Upper lobe of right lung (tissue), 1 donor: ENCODE measurements at regions not wholly inside any gene's neighbourhood (a gene's known extent, or its start where the extent isn't known, plus 50 kb on each side); places are given as distances from the start of the nearest gene placed in this dataset.

Source experiments
- ATAC-seq: fragments of 200-7000 bp; cut with Tn5 transposase; one replicate; pipeline ENCODE4 v1.9.1; 2020; ENCODE audit warnings: mild to moderate bottlenecking, moderate library complexity
- DNase-seq: peaks from one replicate; pipeline ENCODE4 v3.0.0-alpha.2; 2020
- H3K27ac ChIP-seq: fragments of 200-600 bp; one replicate; pipeline ENCODE4 v1.8.0; 2022
- H3K27me3 ChIP-seq: fragments of 200-600 bp; one replicate; pipeline ENCODE4 v1.8.0; 2022; ENCODE audit warnings: mild to moderate bottlenecking
- H3K36me3 ChIP-seq: fragments of 200-600 bp; one replicate; pipeline ENCODE4 v1.8.0; 2022
- H3K4me1 ChIP-seq: fragments of 200-600 bp; one replicate; pipeline ENCODE4 v1.8.0; 2022
- H3K4me3 ChIP-seq: fragments of 200-600 bp; one replicate; pipeline ENCODE4 v1.8.0; 2022; ENCODE audit warnings: mild to moderate bottlenecking
- H3K9me3 ChIP-seq: fragments of 200-600 bp; one replicate; pipeline ENCODE4 v1.8.0; 2022
- CTCF ChIP-seq: fragments of 200-600 bp; IDR thresholded peaks from one replicate; pipeline ENCODE4 v1.8.0; 2022; ENCODE audit warnings: antibody characterized with exemption
- intact Hi-C: fragments of 100-400 bp; cut with DNase I; formaldehyde crosslinking; loops from one replicate; pipeline ENCODE4 v1.11.0; 2022
- donor health status: DM: no; HTN: yes; CAD: no; lungs with severe emphysema.

GRCh38 chr4:142917678-142918077, 71.6 kb upstream of the INPP4B start:
- intact Hi-C loops: no loop called here
- Histone ChIP-seq H3K27ac (no peak overlapping the region), H3K9me3 (no peaks in the 10 kb centered on the region), H3K36me3 (no peaks in the 10 kb centered on the region), H3K27me3 (no peaks in the 10 kb centered on the region), H3K4me1 (no peaks in the 10 kb centered on the region), H3K4me3 (no peak overlapping the region)
- no peak for TF ChIP-seq CTCF
- ATAC-seq (no peak), DNase-seq (no peak)

DNA sequence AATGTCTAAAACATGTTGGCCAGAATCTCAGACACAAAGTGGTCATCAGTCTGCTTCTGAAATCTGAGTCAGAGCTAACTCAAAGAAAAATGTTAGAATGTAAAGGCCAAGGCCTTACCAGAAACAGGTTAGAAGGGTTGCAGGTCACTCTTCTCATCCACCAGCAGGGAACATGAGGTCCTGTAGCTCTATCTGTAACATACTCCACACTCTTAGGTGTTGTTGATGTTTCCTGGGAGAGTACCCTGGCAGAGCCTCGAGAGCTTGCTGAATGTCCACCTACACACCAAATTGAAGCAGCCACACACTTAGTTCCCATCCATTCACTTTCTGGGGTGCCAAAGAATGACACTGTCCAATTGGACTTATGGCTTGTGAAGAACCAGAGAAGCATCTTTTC, 76.6 kb upstream of the INPP4B start:
- no peaks in the 10 kb centered on the region for H3K4me1 ChIP-seq
- intact Hi-C loops: no loop called here

GRCh38 chr4:142923619-142924018, 77.5 kb upstream of the INPP4B start:
- TF ChIP-seq CTCF: no peak
- no peaks in the 10 kb centered on the region for H3K27me3 ChIP-seq
- H3K36me3 ChIP-seq: no peaks in the 10 kb centered on the region
- H3K9me3 ChIP-seq: no peaks in the 10 kb centered on the region
- H3K4me1 ChIP-seq: no peaks in the 10 kb centered on the region
- DNase-seq (no peak), ATAC-seq (no peak)
- no peak overlapping the region for H3K27ac ChIP-seq
- intact Hi-C loops: no loop called here
- H3K4me3 ChIP-seq: no peak overlapping the region

More for the DNA sequence above, 76.6 kb upstream of the INPP4B start:
- Histone ChIP-seq H3K9me3 (no peaks in the 10 kb centered on the region), H3K36me3 (no peaks in the 10 kb centered on the region), H3K27ac (no peak overlapping the region), H3K4me3 (no peak overlapping the region), H3K27me3 (no peaks in the 10 kb centered on the region)
- DNase-seq (no peak), ATAC-seq (no peak)
- TF ChIP-seq CTCF: no peak

- H3K4me1 ChIP-seq: no peaks in the 10 kb centered on the region
- no peak for TF ChIP-seq CTCF
- H3K9me3 ChIP-seq: no peaks in the 10 kb centered on the region
- H3K27ac ChIP-seq: no peak overlapping the region
- no peaks in the 10 kb centered on the region for H3K27me3 ChIP-seq
- H3K36me3 ChIP-seq: no peaks in the 10 kb centered on the region
- intact Hi-C loops: no loop called here
- H3K4me3 ChIP-seq: no peak overlapping the region
- DNase-seq (no peak), ATAC-seq (no peak)
Observed at GRCh38 chr4:142925161-142925560, 79.1 kb upstream of the INPP4B start.

GRCh38 chr4:142927721-142928120, 81.6 kb upstream of the INPP4B start:
- Histone ChIP-seq H3K27ac (no peak overlapping the region), H3K27me3 (no peaks in the 10 kb centered on the region), H3K4me3 (no peak overlapping the region), H3K4me1 (no peaks in the 10 kb centered on the region), H3K9me3 (no peaks in the 10 kb centered on the region), H3K36me3 (no peaks in the 10 kb centered on the region)
- intact Hi-C loops: no loop called here
- ATAC-seq (no peak), DNase-seq (no peak)
- no peak for TF ChIP-seq CTCF

DNA sequence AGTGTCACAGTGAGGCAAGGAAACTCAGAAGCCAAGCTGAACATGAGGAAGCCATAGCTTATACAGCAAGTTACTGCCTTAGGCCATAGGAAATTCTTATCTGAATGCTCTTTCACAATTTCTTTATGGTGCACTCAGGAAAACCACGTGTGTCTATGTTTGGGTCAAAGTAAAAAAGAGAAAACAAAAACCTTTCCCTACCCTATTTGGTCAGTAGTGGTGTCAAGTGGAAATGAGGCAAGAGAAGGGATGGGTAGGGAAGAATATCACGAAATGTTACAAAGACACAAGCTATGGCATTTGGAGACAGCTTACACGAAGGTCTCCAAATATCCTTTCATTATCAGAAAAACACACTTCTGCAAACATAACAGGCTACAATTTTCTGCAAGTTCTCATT, 83.4 kb upstream of the INPP4B start:
- no peak for TF ChIP-seq CTCF
- ATAC-seq (no peak), DNase-seq (no peak)
- Histone ChIP-seq H3K36me3 (no peaks in the 10 kb centered on the region), H3K9me3 (no peaks in the 10 kb centered on the region), H3K27me3 (no peaks in the 10 kb centered on the region), H3K4me3 (no peak overlapping the region), H3K27ac (no peak overlapping the region), H3K4me1 (no peaks in the 10 kb centered on the region)
- intact Hi-C loops: no loop called here
